MCF 10A (cell line): ENCODE measurements at regions not wholly inside any gene's neighbourhood (a gene's known extent, or its start where the extent isn't known, plus 50 kb on each side); places are given as distances from the start of the nearest gene placed in this dataset.

Experiments used
- BruUV-seq: library from RNA; stranded (reverse); fragments of 400-500 nt; replicated peaks from 2 replicates; lab custom pipeline; 2021; lab: Mats Ljungman, UMichigan
- CTCF ChIA-PET: fragments of 300-600 bp; sonication (Branson Sonifier 250); formaldehyde crosslinking; extraction: SDS; loops from one replicate; lab custom pipeline; 2021; ENCODE audit warnings: antibody characterized with exemption, inconsistent platforms; lab: Yijun Ruan, JAX
- POLR2A ChIA-PET: fragments of 300-600, 350-650 bp; sonication (Branson Sonifier 250); formaldehyde crosslinking; extraction: SDS; loops from one replicate; lab custom pipeline; 2020; ENCODE audit warnings: antibody characterized with exemption, inconsistent platforms; lab: Yijun Ruan, JAX
- DNase-seq: peaks from one replicate; pipeline ENCODE4 v3.0.0-alpha.2; 2018; ENCODE audit not compliant: unreplicated experiment
- H3K27ac Mint-ChIP-seq: one replicate; pipeline ENCODE4 v1.8.0; 2022; ENCODE audit warnings: mild to moderate bottlenecking, low read depth, mixed read lengths; ENCODE audit not compliant: unreplicated experiment
- H3K27me3 Mint-ChIP-seq: one replicate; pipeline ENCODE4 v1.8.0; 2022; ENCODE audit warnings: mixed read lengths; ENCODE audit not compliant: insufficient read depth, unreplicated experiment
- H3K36me3 Mint-ChIP-seq: one replicate; pipeline ENCODE4 v1.8.0; 2022; ENCODE audit warnings: mild to moderate bottlenecking, moderate library complexity, mixed read lengths; ENCODE audit not compliant: insufficient read depth, unreplicated experiment
- H3K4me1 Mint-ChIP-seq: one replicate; pipeline ENCODE4 v1.8.0; 2022; ENCODE audit warnings: mixed read lengths; ENCODE audit not compliant: insufficient read depth, unreplicated experiment
- H3K4me3 Mint-ChIP-seq: one replicate; pipeline ENCODE4 v1.8.0; 2022; ENCODE audit warnings: mild to moderate bottlenecking, moderate library complexity, mixed read lengths; ENCODE audit not compliant: unreplicated experiment
- H3K9me3 Mint-ChIP-seq: one replicate; pipeline ENCODE4 v1.8.0; 2022; ENCODE audit warnings: mixed read lengths; ENCODE audit not compliant: unreplicated experiment
- CTCF ChIP-seq: fragments of 200-600 bp; IDR thresholded peaks from one replicate; pipeline ENCODE4 v1.8.0; 2022; ENCODE audit warnings: antibody characterized with exemption, mild to moderate bottlenecking; ENCODE audit not compliant: unreplicated experiment
- intact Hi-C: fragments of 100-400 bp; cut with micrococcal nuclease; formaldehyde crosslinking; loops from 2 replicates; pipeline ENCODE4 v1.14.1; 2022

GRCh38 chr3:76941376-76941775 lies 98.5 kb upstream of the ROBO2 start:
- intact Hi-C loops = no loop called here
- ChIA-PET CTCF (interaction anchor here (0.6 kb wide), 1 partner anchor 143 kb away, joined by 3 read pairs; no protein-coding TSS in a partner anchor), POLR2A (no interaction called here)
- BruUV-seq = no TSS peak
- H3K4me3 Mint-ChIP-seq = no peak overlapping the region
- H3K27ac Mint-ChIP-seq = no peak overlapping the region
- H3K4me1 Mint-ChIP-seq = no peaks in the 10 kb centered on the region
- H3K36me3 Mint-ChIP-seq = no peaks in the 10 kb centered on the region
- H3K27me3 Mint-ChIP-seq = peaks cover 14% of the 10 kb centered on the region
- DNase-seq = peak; percentile 15
- H3K9me3 Mint-ChIP-seq = no peaks in the 10 kb centered on the region
- TF ChIP-seq CTCF = no peak

GRCh38 chr3:76942101-76942500 lies 97.8 kb upstream of the ROBO2 start:
- H3K4me3 Mint-ChIP-seq = no peak overlapping the region
- H3K27me3 Mint-ChIP-seq = peaks cover 21% of the 10 kb centered on the region

GRCh38 chr3:76943058-76943457 lies 96.8 kb upstream of the ROBO2 start:
- POLR2A ChIA-PET = interaction anchor here (0.6 kb wide), 1 partner anchor 428 kb away, joined by 3 read pairs; no protein-coding TSS in a partner anchor
- no peak for DNase-seq
- H3K4me1 Mint-ChIP-seq = no peaks in the 10 kb centered on the region
- H3K27ac Mint-ChIP-seq = no peak overlapping the region
- no peaks in the 10 kb centered on the region for H3K9me3 Mint-ChIP-seq
- no peaks in the 10 kb centered on the region for H3K36me3 Mint-ChIP-seq
- no peak for TF ChIP-seq CTCF
- CTCF ChIA-PET = interaction anchor here (0.9 kb wide), 1 partner anchor 44 kb away, joined by 3 read pairs; no protein-coding TSS in a partner anchor
- intact Hi-C loops = no loop called here
- peaks cover 31% of the 10 kb centered on the region for H3K27me3 Mint-ChIP-seq
- H3K4me3 Mint-ChIP-seq = no peak overlapping the region
- no TSS peak for BruUV-seq

More at GRCh38 chr3:76942101-76942500, 97.8 kb upstream of the ROBO2 start:
- TF ChIP-seq CTCF = no peak
- intact Hi-C loops = no loop called here
- H3K36me3 Mint-ChIP-seq = no peaks in the 10 kb centered on the region
- no peak for DNase-seq
- BruUV-seq = no TSS peak
- POLR2A ChIA-PET = no interaction called here
- CTCF ChIA-PET = interaction anchor here (0.9 kb wide), 1 partner anchor 45 kb away, joined by 3 read pairs; no protein-coding TSS in a partner anchor
- no peak overlapping the region for H3K27ac Mint-ChIP-seq
- H3K9me3 Mint-ChIP-seq = no peaks in the 10 kb centered on the region
- no peaks in the 10 kb centered on the region for H3K4me1 Mint-ChIP-seq

- Mint-ChIP-seq H3K27me3 (peaks cover 36% of the 10 kb centered on the region), H3K27ac (no peak overlapping the region), H3K4me3 (no peak overlapping the region), H3K4me1 (no peaks in the 10 kb centered on the region), H3K9me3 (no peaks in the 10 kb centered on the region), H3K36me3 (no peaks in the 10 kb centered on the region)
- intact Hi-C loops = no loop called here
- CTCF ChIA-PET = interaction anchor here (0.6 kb wide), 1 partner anchor 1221 kb away, joined by 3 read pairs; no protein-coding TSS in a partner anchor
- BruUV-seq = no TSS peak
- POLR2A ChIA-PET = interaction anchor here (0.6 kb wide), 1 partner anchor 427 kb away, joined by 3 read pairs; no protein-coding TSS in a partner anchor
- DNase-seq = no peak
- TF ChIP-seq CTCF = no peak
These were observed 96.2 kb upstream of the ROBO2 start for GRCh38 chr3:76943671-76944070.
